BLaER1 (cell line): ENCODE measurements at regions not wholly inside any gene's neighbourhood (a gene's known extent, or its start where the extent isn't known, plus 50 kb on each side); places are given as distances from the start of the nearest gene placed in this dataset.

Experiments used
- H3K27ac ChIP-seq: shearing (Covaris generic); formaldehyde crosslinking; 2 replicates; pipeline ENCODE4 v1.8.1; 2022
- H3K27me3 ChIP-seq: shearing (Covaris generic); formaldehyde crosslinking; 2 replicates; pipeline ENCODE4 v1.8.1; 2022
- H3K36me3 ChIP-seq: shearing (Covaris generic); formaldehyde crosslinking; 2 replicates; pipeline ENCODE4 v1.8.1; 2022
- H3K4me1 ChIP-seq: shearing (Covaris generic); formaldehyde crosslinking; 2 replicates; pipeline ENCODE4 v1.8.1; 2022
- H3K4me2 ChIP-seq: shearing (Covaris generic); formaldehyde crosslinking; 2 replicates; pipeline ENCODE4 v1.8.1; 2022
- H3K4me3 ChIP-seq: shearing (Covaris generic); formaldehyde crosslinking; 2 replicates; pipeline ENCODE4 v1.8.1; 2022
- H3K9ac ChIP-seq: shearing (Covaris generic); formaldehyde crosslinking; 2 replicates; pipeline ENCODE4 v1.8.1; 2022
- H3K9me3 ChIP-seq: shearing (Covaris generic); formaldehyde crosslinking; 2 replicates; pipeline ENCODE4 v1.8.1; 2022
- H4K20me1 ChIP-seq: shearing (Covaris generic); formaldehyde crosslinking; 2 replicates; pipeline ENCODE4 v1.8.1; 2022
- Cebpa-rat ChIP-seq: shearing (Covaris generic); IDR thresholded peaks from 2 replicates; pipeline ENCODE4 v1.8.1; 2022

- TF ChIP-seq Cebpa-rat, result no peak
- Histone ChIP-seq H3K27me3 (no peaks in the 10 kb centered on the region), H3K36me3 (no peaks in the 10 kb centered on the region), H4K20me1 (no peaks in the 10 kb centered on the region), H3K4me3 (no peak overlapping the region), H3K9me3 (no peaks in the 10 kb centered on the region), H3K4me2 (no peak overlapping the region), H3K27ac (no peak overlapping the region), H3K4me1 (no peaks in the 10 kb centered on the region), H3K9ac (no peak overlapping the region)
These were observed 544.6 kb upstream of the ZEB2 start for GRCh38 chr2:145064511-145064910.

- Histone ChIP-seq H3K27ac (no peak overlapping the region), H3K4me3 (no peak overlapping the region), H3K9me3 (no peaks in the 10 kb centered on the region), H3K4me1 (no peaks in the 10 kb centered on the region), H3K27me3 (no peaks in the 10 kb centered on the region), H3K36me3 (no peaks in the 10 kb centered on the region), H4K20me1 (no peaks in the 10 kb centered on the region), H3K4me2 (no peak overlapping the region), H3K9ac (no peak overlapping the region)
- no peak for TF ChIP-seq Cebpa-rat
These were observed 541.0 kb upstream of the ZEB2 start for GRCh38 chr2:145060876-145061275.

- Histone ChIP-seq H3K27ac (no peak overlapping the region), H4K20me1 (no peaks in the 10 kb centered on the region), H3K4me3 (no peak overlapping the region), H3K9ac (no peak overlapping the region), H3K27me3 (no peaks in the 10 kb centered on the region), H3K4me2 (no peak overlapping the region), H3K4me1 (no peaks in the 10 kb centered on the region), H3K9me3 (no peaks in the 10 kb centered on the region), H3K36me3 (no peaks in the 10 kb centered on the region)
- TF ChIP-seq Cebpa-rat, result no peak
These were observed 540.0 kb upstream of the ZEB2 start for GRCh38 chr2:145059914-145060313.

GRCh38 chr2:145059343-145059742 is 539.4 kb upstream of the ZEB2 start:
- Histone ChIP-seq H3K27ac (no peak overlapping the region), H3K9me3 (no peaks in the 10 kb centered on the region), H4K20me1 (no peaks in the 10 kb centered on the region), H3K4me2 (no peak overlapping the region), H3K4me3 (no peak overlapping the region), H3K36me3 (no peaks in the 10 kb centered on the region), H3K27me3 (no peaks in the 10 kb centered on the region), H3K9ac (no peak overlapping the region), H3K4me1 (no peaks in the 10 kb centered on the region)
- no peak for TF ChIP-seq Cebpa-rat

- Histone ChIP-seq H3K27me3 (no peaks in the 10 kb centered on the region), H3K4me1 (no peaks in the 10 kb centered on the region), H3K9ac (no peak overlapping the region), H4K20me1 (no peaks in the 10 kb centered on the region), H3K27ac (no peak overlapping the region), H3K9me3 (no peaks in the 10 kb centered on the region), H3K4me2 (no peak overlapping the region), H3K4me3 (no peak overlapping the region), H3K36me3 (no peaks in the 10 kb centered on the region)
- TF ChIP-seq Cebpa-rat, result no peak
These were observed 538.5 kb upstream of the ZEB2 start for GRCh38 chr2:145058457-145058856.

GRCh38 chr2:145055651-145056050 is 535.7 kb upstream of the ZEB2 start:
- H3K9ac ChIP-seq, result no peak overlapping the region
- H3K4me2 ChIP-seq, result no peak overlapping the region
- H4K20me1 ChIP-seq, result no peaks in the 10 kb centered on the region
- no peaks in the 10 kb centered on the region for H3K9me3 ChIP-seq
- H3K27ac ChIP-seq, result no peak overlapping the region
- no peak for TF ChIP-seq Cebpa-rat
- H3K4me1 ChIP-seq, result no peaks in the 10 kb centered on the region
- H3K4me3 ChIP-seq, result no peak overlapping the region
- no peaks in the 10 kb centered on the region for H3K27me3 ChIP-seq
- H3K36me3 ChIP-seq, result no peaks in the 10 kb centered on the region

- TF ChIP-seq Cebpa-rat, result no peak
- Histone ChIP-seq H3K36me3 (no peaks in the 10 kb centered on the region), H3K27me3 (no peaks in the 10 kb centered on the region), H3K4me1 (no peaks in the 10 kb centered on the region), H4K20me1 (no peaks in the 10 kb centered on the region), H3K9me3 (no peaks in the 10 kb centered on the region), H3K4me3 (no peak overlapping the region), H3K9ac (no peak overlapping the region), H3K27ac (no peak overlapping the region), H3K4me2 (no peak overlapping the region)
These were observed 530.2 kb upstream of the ZEB2 start for GRCh38 chr2:145050134-145050533.

- Histone ChIP-seq H3K27me3 (no peaks in the 10 kb centered on the region), H3K27ac (no peak overlapping the region), H3K36me3 (no peaks in the 10 kb centered on the region), H3K4me1 (no peaks in the 10 kb centered on the region), H3K9me3 (no peaks in the 10 kb centered on the region), H3K9ac (no peak overlapping the region), H4K20me1 (no peaks in the 10 kb centered on the region), H3K4me2 (no peak overlapping the region), H3K4me3 (no peak overlapping the region)
- TF ChIP-seq Cebpa-rat, result no peak
These were observed 529.6 kb upstream of the ZEB2 start for GRCh38 chr2:145049475-145049874.

- no peaks in the 10 kb centered on the region for H3K9me3 ChIP-seq
- H3K36me3 ChIP-seq, result no peaks in the 10 kb centered on the region
- H3K4me2 ChIP-seq, result no peak overlapping the region
- no peaks in the 10 kb centered on the region for H3K27me3 ChIP-seq
- no peaks in the 10 kb centered on the region for H3K4me1 ChIP-seq
- no peak overlapping the region for H3K27ac ChIP-seq
- no peak overlapping the region for H3K9ac ChIP-seq
- H3K4me3 ChIP-seq, result no peak overlapping the region
- TF ChIP-seq Cebpa-rat, result no peak
- H4K20me1 ChIP-seq, result no peaks in the 10 kb centered on the region
These were observed 527.6 kb upstream of the ZEB2 start for GRCh38 chr2:145047554-145047953.

GRCh38 chr2:145044491-145044890 is 524.6 kb upstream of the ZEB2 start:
- H4K20me1 ChIP-seq, result no peaks in the 10 kb centered on the region
- no peak for TF ChIP-seq Cebpa-rat
- H3K4me2 ChIP-seq, result no peak overlapping the region
- H3K27me3 ChIP-seq, result no peaks in the 10 kb centered on the region
- no peaks in the 10 kb centered on the region for H3K4me1 ChIP-seq
- no peaks in the 10 kb centered on the region for H3K36me3 ChIP-seq
- H3K9ac ChIP-seq, result no peak overlapping the region
- no peaks in the 10 kb centered on the region for H3K9me3 ChIP-seq
- no peak overlapping the region for H3K4me3 ChIP-seq
- H3K27ac ChIP-seq, result no peak overlapping the region

- Histone ChIP-seq H3K27ac (no peak overlapping the region), H3K9me3 (no peaks in the 10 kb centered on the region), H3K9ac (no peak overlapping the region)
These were observed 523.5 kb upstream of the ZEB2 start for GRCh38 chr2:145043399-145043834.

More at GRCh38 chr2:145043399-145043834, 523.5 kb upstream of the ZEB2 start:
- Histone ChIP-seq H3K27me3 (no peaks in the 10 kb centered on the region), H4K20me1 (no peaks in the 10 kb centered on the region), H3K4me3 (no peak overlapping the region), H3K4me2 (no peak overlapping the region), H3K36me3 (no peaks in the 10 kb centered on the region), H3K4me1 (peaks cover 4% of the 10 kb centered on the region)
- no peak for TF ChIP-seq Cebpa-rat
